ENCODE measurements at regions not wholly inside any gene's neighbourhood (a gene's known extent, or its start where the extent isn't known, plus 50 kb on each side); places are given as distances from the start of the nearest gene placed in this dataset.

DNA sequence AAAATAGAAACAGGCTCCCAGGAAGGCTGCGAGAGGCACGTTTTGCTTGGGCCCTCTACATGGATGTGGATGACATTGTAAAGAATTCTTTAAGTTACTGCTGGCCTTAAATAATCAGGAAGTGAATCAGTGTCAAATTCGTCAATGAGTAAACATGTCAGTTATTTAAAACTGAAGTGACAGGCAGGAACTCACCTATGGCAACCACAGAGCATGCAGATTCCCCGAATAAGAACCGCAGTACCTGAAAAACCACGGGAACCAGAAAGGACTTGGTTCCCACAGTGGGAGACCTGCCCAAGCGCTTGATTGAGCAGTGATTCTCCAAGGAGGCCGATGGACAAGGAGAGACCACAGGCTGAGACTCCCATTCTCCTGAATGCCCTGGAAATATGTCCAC, 351.2 kb upstream of the AKR1E2 start:
- TF ChIP-seq, protein P1, sequence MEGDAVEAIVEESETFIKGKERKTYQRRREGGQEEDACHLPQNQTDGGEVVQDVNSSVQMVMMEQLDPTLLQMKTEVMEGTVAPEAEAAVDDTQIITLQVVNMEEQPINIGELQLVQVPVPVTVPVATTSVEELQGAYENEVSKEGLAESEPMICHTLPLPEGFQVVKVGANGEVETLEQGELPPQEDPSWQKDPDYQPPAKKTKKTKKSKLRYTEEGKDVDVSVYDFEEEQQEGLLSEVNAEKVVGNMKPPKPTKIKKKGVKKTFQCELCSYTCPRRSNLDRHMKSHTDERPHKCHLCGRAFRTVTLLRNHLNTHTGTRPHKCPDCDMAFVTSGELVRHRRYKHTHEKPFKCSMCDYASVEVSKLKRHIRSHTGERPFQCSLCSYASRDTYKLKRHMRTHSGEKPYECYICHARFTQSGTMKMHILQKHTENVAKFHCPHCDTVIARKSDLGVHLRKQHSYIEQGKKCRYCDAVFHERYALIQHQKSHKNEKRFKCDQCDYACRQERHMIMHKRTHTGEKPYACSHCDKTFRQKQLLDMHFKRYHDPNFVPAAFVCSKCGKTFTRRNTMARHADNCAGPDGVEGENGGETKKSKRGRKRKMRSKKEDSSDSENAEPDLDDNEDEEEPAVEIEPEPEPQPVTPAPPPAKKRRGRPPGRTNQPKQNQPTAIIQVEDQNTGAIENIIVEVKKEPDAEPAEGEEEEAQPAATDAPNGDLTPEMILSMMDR (conservative IDR thresholded peaks at IDR 0.05) = no peak
- no peak for TF ChIP-seq EZH2 (IDR thresholded peaks at IDR 0.05; ENCODE audit: low read depth)
